Breast epithelium (tissue), 4 donors: ENCODE measurements at regions not wholly inside any gene's neighbourhood (a gene's known extent, or its start where the extent isn't known, plus 50 kb on each side); places are given as distances from the start of the nearest gene placed in this dataset.

Experiments used
- DNase-seq, 2 donors: peaks; one replicate each; pipeline ENCODE4 v3.0.0-alpha.2; 2019; ENCODE audit warnings: low spot score in 2 of 2
- H3K27ac ChIP-seq, 2 donors: fragments of 200-600 bp; sonication (generic) in 1 of 2; one replicate each; pipeline ENCODE4 v1.5.1; 2016 to 2019; ENCODE audit warnings: mild to moderate bottlenecking in 1 of 2
- H3K27me3 ChIP-seq, 2 donors: fragments of 200-600 bp; sonication (generic) in 1 of 2; one replicate each; pipeline versions ENCODE4 v1.5.1 to v1.6.0; 2017 to 2019; ENCODE audit warnings: control low read depth in 1 of 2, mild to moderate bottlenecking in 1 of 2
- H3K36me3 ChIP-seq: fragments of 200-600 bp; one replicate; pipeline ENCODE4 v1.5.1; 2019
- H3K4me1 ChIP-seq, 2 donors: fragments of 200-600 bp; sonication (generic); one replicate each; pipeline ENCODE4 v1.5.1; 2016 to 2019; ENCODE audit warnings: control low read depth in 1 of 2
- H3K4me3 ChIP-seq, 3 donors: fragments of 200-600 bp; sonication (generic); 1 replicate in 2 of 3; 2 replicates in 1 of 3; pipeline ENCODE4 v1.5.1; 2016 to 2019; ENCODE audit warnings: mild to moderate bottlenecking in 3 of 3, moderate library complexity in 2 of 3
- H3K9me3 ChIP-seq, 2 donors: fragments of 200-600 bp; sonication (generic) in 1 of 2; one replicate each; pipeline ENCODE4 v1.5.1; 2016 to 2019; ENCODE audit warnings: control low read depth in 1 of 2
- CTCF ChIP-seq, 3 donors: fragments of 450-650 bp; IDR thresholded peaks; one replicate each; pipeline ENCODE4 v1.5.1; 2016 to 2017; ENCODE audit warnings: antibody characterized with exemption in 3 of 3, mild to moderate bottlenecking in 3 of 3, moderate library complexity in 3 of 3
- POLR2A ChIP-seq: fragments of 450-650 bp; IDR thresholded peaks from one replicate; pipeline ENCODE4 v1.6.1; 2016; ENCODE audit warnings: antibody characterized with exemption, mild to moderate bottlenecking, moderate library complexity
- POLR2AphosphoS5 ChIP-seq, 3 donors: sonication (generic); formaldehyde crosslinking; IDR thresholded peaks; one replicate each; pipeline ENCODE4 v1.6.1; 2017; ENCODE audit warnings: antibody characterized with exemption in 3 of 3
- intact Hi-C: fragments of 100-400 bp; cut with DNase I; formaldehyde crosslinking; loops from one replicate; pipeline ENCODE4 v1.15.1; 2023; ENCODE audit warnings: low total_unique reads

GRCh38 chr1:169019419-169020058 is 87.0 kb upstream of the ATP1B1 start:
- intact Hi-C loops: no loop called here
- no peak for TF ChIP-seq POLR2A
- TF ChIP-seq CTCF (IDR thresholded peaks at IDR 0.05): no peak
- TF ChIP-seq POLR2AphosphoS5 (IDR thresholded peaks at IDR 0.05): no peak
- no peaks in the 10 kb centered on the region for H3K27me3 ChIP-seq
- H3K4me1 ChIP-seq: no peaks in the 10 kb centered on the region
- no peaks in the 10 kb centered on the region for H3K9me3 ChIP-seq
- no peak overlapping the region for H3K27ac ChIP-seq
- no peaks in the 10 kb centered on the region for H3K36me3 ChIP-seq
- H3K4me3 ChIP-seq: no peak overlapping the region
- DNase-seq: no peak

GRCh38 chr1:169020684-169021083 is 85.8 kb upstream of the ATP1B1 start:
- DNase-seq: no peak
- no peak overlapping the region for H3K27ac ChIP-seq
- no peak for TF ChIP-seq POLR2A
- TF ChIP-seq CTCF (IDR thresholded peaks at IDR 0.05): no peak
- TF ChIP-seq POLR2AphosphoS5 (IDR thresholded peaks at IDR 0.05): no peak
- H3K9me3 ChIP-seq: no peaks in the 10 kb centered on the region
- no peaks in the 10 kb centered on the region for H3K4me1 ChIP-seq
- H3K4me3 ChIP-seq: no peak overlapping the region
- H3K36me3 ChIP-seq: no peaks in the 10 kb centered on the region
- intact Hi-C loops: no loop called here
- no peaks in the 10 kb centered on the region for H3K27me3 ChIP-seq

- no peak overlapping the region for H3K27ac ChIP-seq
- TF ChIP-seq CTCF (IDR thresholded peaks at IDR 0.05): no peak
- no peak for TF ChIP-seq POLR2A
- TF ChIP-seq POLR2AphosphoS5 (IDR thresholded peaks at IDR 0.05): no peak
- intact Hi-C loops: no loop called here
Measured at GRCh38 chr1:169022648-169023047, 83.8 kb upstream of the ATP1B1 start.

GRCh38 chr1:169024255-169024654 is 82.2 kb upstream of the ATP1B1 start:
- TF ChIP-seq CTCF (IDR thresholded peaks at IDR 0.05): no peak
- TF ChIP-seq POLR2A: no peak
- TF ChIP-seq POLR2AphosphoS5 (IDR thresholded peaks at IDR 0.05): no peak

More at GRCh38 chr1:169022648-169023047, 83.8 kb upstream of the ATP1B1 start:
- H3K27me3 ChIP-seq: no peaks in the 10 kb centered on the region
- no peaks in the 10 kb centered on the region for H3K4me1 ChIP-seq
- DNase-seq: no peak
- H3K4me3 ChIP-seq: no peak overlapping the region
- H3K36me3 ChIP-seq: no peaks in the 10 kb centered on the region
- H3K9me3 ChIP-seq: no peaks in the 10 kb centered on the region

GRCh38 chr1:169024800-169025271 is 81.7 kb upstream of the ATP1B1 start:
- H3K9me3 ChIP-seq: no peaks in the 10 kb centered on the region
- H3K27me3 ChIP-seq: no peaks in the 10 kb centered on the region
- no peak overlapping the region for H3K27ac ChIP-seq
- H3K36me3 ChIP-seq: no peaks in the 10 kb centered on the region
- no peaks in the 10 kb centered on the region for H3K4me1 ChIP-seq
- no peak overlapping the region for H3K4me3 ChIP-seq
- intact Hi-C loops: no loop called here
- TF ChIP-seq POLR2AphosphoS5 (IDR thresholded peaks at IDR 0.05): no peak
- no peak for TF ChIP-seq POLR2A
- no peak for TF ChIP-seq CTCF (IDR thresholded peaks at IDR 0.05)
- no peak for DNase-seq

More at GRCh38 chr1:169024255-169024654, 82.2 kb upstream of the ATP1B1 start:
- no peak for DNase-seq
- intact Hi-C loops: no loop called here
- no peaks in the 10 kb centered on the region for H3K36me3 ChIP-seq
- no peaks in the 10 kb centered on the region for H3K4me1 ChIP-seq
- H3K27me3 ChIP-seq: no peaks in the 10 kb centered on the region
- no peak overlapping the region for H3K4me3 ChIP-seq
- H3K27ac ChIP-seq: no peak overlapping the region
- H3K9me3 ChIP-seq: no peaks in the 10 kb centered on the region
